Activated CD8-positive, alpha-beta T cell treated with anti-CD3 and anti-CD28 coated beads for 36 hours (primary cell): ENCODE measurements at regions not wholly inside any gene's neighbourhood (a gene's known extent, or its start where the extent isn't known, plus 50 kb on each side); places are given as distances from the start of the nearest gene placed in this dataset.

Experiments used
- ATAC-seq: fragments of 200-7000 bp; cut with Tn5 transposase; one replicate; pipeline ENCODE4 v1.10.0; 2021; ENCODE audit warnings: mild to moderate bottlenecking, moderate library complexity
- CTCF ChIA-PET: fragments of 350-600 bp; sonication (Branson Sonifier 250); formaldehyde crosslinking; loops from one replicate; lab custom pipeline; 2021; ENCODE audit warnings: antibody characterized with exemption; lab: Charles Lee
- POLR2A ChIA-PET: fragments of 350-600 bp; sonication (Branson Sonifier 250); formaldehyde crosslinking; loops from one replicate; lab custom pipeline; 2021; ENCODE audit warnings: antibody characterized with exemption; lab: Charles Lee
- DNase-seq: peaks from one replicate; pipeline ENCODE4 v3.0.0-alpha.2; 2020
- H3K27ac Mint-ChIP-seq: one replicate; pipeline ENCODE4 v1.8.0; 2021; ENCODE audit warnings: mild to moderate bottlenecking, mixed read lengths
- H3K27me3 Mint-ChIP-seq: one replicate; pipeline ENCODE4 v1.8.0; 2021; ENCODE audit warnings: mixed read lengths
- H3K36me3 Mint-ChIP-seq: one replicate; pipeline ENCODE4 v1.8.0; 2021; ENCODE audit warnings: low read depth, mixed read lengths
- H3K4me1 Mint-ChIP-seq: one replicate; pipeline ENCODE4 v1.8.0; 2021; ENCODE audit warnings: low read depth, mixed read lengths
- H3K4me3 Mint-ChIP-seq: one replicate; pipeline ENCODE4 v1.8.0; 2021; ENCODE audit warnings: mild to moderate bottlenecking, moderate library complexity, mixed read lengths
- H3K9me3 Mint-ChIP-seq: one replicate; pipeline ENCODE4 v1.8.0; 2021; ENCODE audit warnings: mixed read lengths
- intact Hi-C: fragments of 100-400 bp; cut with micrococcal nuclease; formaldehyde crosslinking; loops from one replicate; pipeline ENCODE4 v1.10.0; 2022
- TF ChIP-seq, protein P1 (sequence below): fragments of 200-600 bp; IDR thresholded peaks from one replicate; pipeline ENCODE4 v1.8.0; 2022; ENCODE audit warnings: antibody characterized with exemption, mild to moderate bottlenecking

DNA sequence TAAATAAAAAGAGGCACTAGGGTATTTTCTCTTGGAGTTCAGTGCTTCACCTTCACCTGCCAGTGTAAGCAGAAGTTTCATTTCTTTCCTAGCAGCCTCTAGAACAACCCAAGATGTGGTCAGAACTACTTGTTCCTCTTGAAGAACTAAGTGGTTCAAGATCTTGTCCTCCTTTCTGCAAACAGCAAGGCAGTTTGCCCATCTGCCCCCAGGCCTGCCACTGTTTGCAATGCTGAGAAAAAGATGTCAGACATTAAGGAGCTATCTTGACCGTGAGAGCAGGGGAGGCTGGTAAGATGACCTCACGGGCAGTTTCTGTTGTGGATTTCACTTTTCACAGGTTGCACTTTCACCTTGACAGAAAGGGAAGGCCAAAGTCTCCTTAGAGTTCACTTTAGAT, 52.0 kb upstream of the KLF4 start:
- no peaks in the 10 kb centered on the region for H3K9me3 Mint-ChIP-seq
- TF ChIP-seq, protein P1, sequence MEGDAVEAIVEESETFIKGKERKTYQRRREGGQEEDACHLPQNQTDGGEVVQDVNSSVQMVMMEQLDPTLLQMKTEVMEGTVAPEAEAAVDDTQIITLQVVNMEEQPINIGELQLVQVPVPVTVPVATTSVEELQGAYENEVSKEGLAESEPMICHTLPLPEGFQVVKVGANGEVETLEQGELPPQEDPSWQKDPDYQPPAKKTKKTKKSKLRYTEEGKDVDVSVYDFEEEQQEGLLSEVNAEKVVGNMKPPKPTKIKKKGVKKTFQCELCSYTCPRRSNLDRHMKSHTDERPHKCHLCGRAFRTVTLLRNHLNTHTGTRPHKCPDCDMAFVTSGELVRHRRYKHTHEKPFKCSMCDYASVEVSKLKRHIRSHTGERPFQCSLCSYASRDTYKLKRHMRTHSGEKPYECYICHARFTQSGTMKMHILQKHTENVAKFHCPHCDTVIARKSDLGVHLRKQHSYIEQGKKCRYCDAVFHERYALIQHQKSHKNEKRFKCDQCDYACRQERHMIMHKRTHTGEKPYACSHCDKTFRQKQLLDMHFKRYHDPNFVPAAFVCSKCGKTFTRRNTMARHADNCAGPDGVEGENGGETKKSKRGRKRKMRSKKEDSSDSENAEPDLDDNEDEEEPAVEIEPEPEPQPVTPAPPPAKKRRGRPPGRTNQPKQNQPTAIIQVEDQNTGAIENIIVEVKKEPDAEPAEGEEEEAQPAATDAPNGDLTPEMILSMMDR: no peak

DNA sequence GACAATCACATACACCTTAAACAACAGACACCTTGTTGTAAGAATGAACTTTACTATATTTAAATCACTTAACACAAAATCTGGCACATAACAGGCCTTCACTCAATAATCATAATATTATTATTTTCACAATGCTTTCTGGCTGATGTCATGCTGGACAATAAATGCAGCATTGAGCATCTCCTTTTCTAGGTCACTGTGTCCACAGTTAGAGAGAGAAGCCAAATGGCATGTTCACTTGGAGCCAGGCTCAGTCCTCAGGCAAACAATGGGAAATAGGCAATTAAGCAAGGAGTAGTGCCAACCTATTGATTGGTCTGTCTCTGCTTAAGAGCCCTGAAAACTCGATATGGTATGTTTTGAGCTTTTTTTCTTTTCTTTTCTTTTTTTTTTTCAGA, 50.6 kb upstream of the KLF4 start:
- no peaks in the 10 kb centered on the region for H3K27me3 Mint-ChIP-seq
- CTCF ChIA-PET: no interaction called here

More for the DNA sequence above, 52.0 kb upstream of the KLF4 start:
- ChIA-PET CTCF (no interaction called here), POLR2A (no interaction called here)
- H3K4me3 Mint-ChIP-seq: no peak overlapping the region
- no peak overlapping the region for H3K27ac Mint-ChIP-seq
- intact Hi-C loops: no loop called here
- H3K27me3 Mint-ChIP-seq: no peaks in the 10 kb centered on the region
- H3K4me1 Mint-ChIP-seq: no peaks in the 10 kb centered on the region
- DNase-seq: no peak
- H3K36me3 Mint-ChIP-seq: no peaks in the 10 kb centered on the region
- no peak for ATAC-seq

DNA sequence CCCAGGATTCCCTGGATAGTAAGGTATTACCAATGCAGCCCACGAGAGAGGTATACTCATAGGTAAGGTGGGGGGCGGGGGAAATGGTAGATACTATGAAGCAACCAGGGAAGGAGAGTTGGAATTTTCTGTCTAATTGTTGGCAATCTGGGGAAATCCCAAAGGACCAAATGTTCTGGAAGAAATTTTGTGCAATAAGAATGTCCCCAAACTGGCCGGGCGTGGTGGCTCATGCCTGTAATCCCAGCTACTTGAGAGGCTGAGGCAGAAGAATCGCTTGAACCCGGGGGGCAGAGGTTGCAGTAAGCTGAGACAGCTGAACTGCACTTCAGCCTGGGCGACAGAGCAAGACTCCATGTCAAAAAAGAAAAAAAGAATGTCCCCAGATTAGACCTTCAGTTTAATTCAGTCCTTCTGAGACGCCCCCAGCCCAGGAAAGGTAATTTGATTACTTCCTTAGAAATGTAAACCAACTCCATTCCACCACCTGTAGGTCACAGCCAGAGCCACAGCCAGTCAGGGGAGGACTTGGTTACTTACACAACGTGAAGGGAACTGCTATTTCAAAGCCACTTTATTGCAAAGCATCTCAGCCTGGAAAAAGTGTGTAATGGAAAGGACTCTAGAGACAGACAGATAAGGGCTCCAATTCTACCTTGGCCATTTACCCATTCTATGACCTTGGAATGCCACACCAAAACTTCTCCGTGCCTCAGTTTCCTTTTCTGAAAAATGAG, 50.0 kb upstream of the KLF4 start:
- ATAC-seq (no peak), DNase-seq (no peak)
- H3K27ac Mint-ChIP-seq: no peak overlapping the region
- no peaks in the 10 kb centered on the region for H3K4me1 Mint-ChIP-seq
- no peaks in the 10 kb centered on the region for H3K36me3 Mint-ChIP-seq
- TF ChIP-seq, protein P1: no peak
- CTCF ChIA-PET: no interaction called here
- no peaks in the 10 kb centered on the region for H3K9me3 Mint-ChIP-seq
- no peaks in the 10 kb centered on the region for H3K27me3 Mint-ChIP-seq
- intact Hi-C loops: no loop called here
- POLR2A ChIA-PET: interaction anchor here (0.7 kb wide), 1 partner anchor 118 kb away, joined by 3 read pairs; no protein-coding TSS in a partner anchor
- H3K4me3 Mint-ChIP-seq: no peak overlapping the region

More for the DNA sequence above, 50.6 kb upstream of the KLF4 start:
- Mint-ChIP-seq H3K36me3 (no peaks in the 10 kb centered on the region), H3K4me1 (no peaks in the 10 kb centered on the region), H3K27ac (no peak overlapping the region), H3K9me3 (no peaks in the 10 kb centered on the region), H3K4me3 (no peak overlapping the region)
- ATAC-seq (no peak), DNase-seq (no peak)
- POLR2A ChIA-PET: no interaction called here
- TF ChIP-seq, protein P1: no peak
- intact Hi-C loops: no loop called here
